Stimulated activated CD8-positive, alpha-beta memory T cell treated with anti-CD3 and anti-CD28 coated beads, Interleukin-2, amount 100 ng/mL, for 48 hours (primary cell): ENCODE measurements at regions not wholly inside any gene's neighbourhood (a gene's known extent, or its start where the extent isn't known, plus 50 kb on each side); places are given as distances from the start of the nearest gene placed in this dataset.

ENCODE experiments used
- DNase-seq, 2 donors: peaks; one replicate each; pipeline ENCODE4 v3.0.0-alpha.2; 2020; ENCODE audit warnings: low read depth in 2 of 2

DNA sequence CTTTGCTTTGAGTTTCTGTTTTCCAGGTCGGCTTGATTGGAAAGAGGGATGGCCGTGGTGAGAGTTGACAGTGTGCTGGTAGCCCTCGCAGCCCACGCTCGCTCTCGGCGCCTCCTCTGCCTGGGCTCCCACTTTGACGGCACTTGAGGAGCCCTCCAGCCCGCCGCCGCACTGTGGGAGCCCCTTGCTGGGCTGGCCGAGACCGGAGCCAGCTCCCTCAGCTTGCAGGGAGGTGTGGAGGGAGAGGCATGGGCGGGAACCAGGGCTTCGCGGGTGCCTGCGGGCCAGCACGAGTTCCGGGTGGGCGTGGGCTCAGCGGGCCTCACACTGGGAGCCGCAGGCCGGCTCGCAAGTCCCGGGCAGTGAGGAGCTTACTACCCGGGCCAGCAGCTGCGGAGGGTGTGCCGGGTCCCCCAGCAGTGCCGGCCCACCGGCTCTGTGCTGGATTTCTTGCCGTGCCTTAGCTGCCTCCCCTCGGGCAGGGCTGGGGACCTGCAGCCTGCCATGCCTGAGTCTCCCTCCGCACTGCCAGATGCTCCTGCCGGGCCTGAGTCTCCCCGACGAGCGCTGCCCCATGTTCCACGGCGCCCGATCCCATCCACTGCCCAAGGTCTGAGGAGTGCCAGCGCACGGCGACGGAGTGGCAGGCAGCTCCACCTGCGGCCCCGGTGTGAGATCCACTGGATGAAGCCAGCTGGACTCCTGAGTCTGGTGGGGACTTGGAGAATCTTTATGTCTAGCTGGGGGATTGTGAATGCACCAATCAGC, 166.4 kb upstream of the FAT1 start:
- DNase-seq, result no peak

DNA sequence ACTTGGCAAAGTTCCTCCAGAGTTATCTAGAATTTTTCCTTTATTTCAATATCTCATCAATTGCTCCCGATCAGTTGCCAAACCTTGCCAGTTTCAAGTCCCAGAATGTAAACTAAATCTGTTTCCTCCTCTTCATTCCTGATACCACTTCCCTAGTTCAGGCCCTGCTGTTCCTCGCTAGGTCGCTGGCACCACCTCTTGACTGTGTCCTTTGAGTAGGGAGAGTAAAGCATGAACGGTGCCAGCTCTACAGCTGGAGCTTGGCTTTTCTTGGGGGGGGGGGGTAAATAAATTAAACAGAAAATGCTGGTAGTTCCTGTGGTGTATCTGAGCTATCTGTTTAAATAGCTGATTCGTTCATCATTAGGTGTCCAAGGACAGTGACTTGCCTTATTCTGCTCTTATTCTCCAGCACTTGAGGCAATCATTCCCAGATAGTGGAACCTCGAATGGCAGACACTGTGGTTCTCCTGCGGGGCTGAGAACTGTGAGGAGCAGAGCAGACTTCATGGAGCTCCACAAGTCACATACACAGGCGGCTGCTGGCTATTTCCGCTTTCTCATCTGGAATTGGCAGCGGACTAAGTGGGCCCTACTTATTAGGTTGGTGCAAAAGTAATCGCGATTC, 168.3 kb upstream of the FAT1 start:
- no peak for DNase-seq

GRCh38 chr4:186898367-186898766, 174.7 kb upstream of the FAT1 start:
- DNase-seq, result no peak

GRCh38 chr4:186900232-186900900, 176.7 kb upstream of the FAT1 start:
- DNase-seq, result no peak

- DNase-seq, result no peak
Observed at GRCh38 chr4:186900984-186901383, 177.3 kb upstream of the FAT1 start.

DNA sequence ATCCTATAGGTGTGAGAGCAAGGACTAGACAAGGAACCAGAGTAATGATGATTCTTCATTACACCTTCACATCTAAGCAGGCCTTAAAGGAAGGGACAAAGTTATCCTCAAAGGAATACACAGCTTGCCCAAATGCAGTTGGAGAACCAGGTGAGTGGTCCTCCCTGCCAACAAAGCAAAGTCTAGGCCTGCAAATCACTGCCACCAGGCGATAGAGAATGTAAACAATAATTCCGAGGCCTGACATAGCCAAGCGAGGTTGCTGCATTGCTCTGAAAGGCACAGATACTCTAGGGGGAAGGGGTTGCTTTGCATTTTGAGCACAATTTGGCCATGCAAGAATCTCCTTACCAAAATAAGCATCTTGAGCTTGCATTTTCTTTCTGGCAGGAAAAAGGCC, 178.2 kb upstream of the FAT1 start:
- no peak for DNase-seq

GRCh38 chr4:186902361-186902760, 178.7 kb upstream of the FAT1 start:
- DNase-seq, result no peak

DNA sequence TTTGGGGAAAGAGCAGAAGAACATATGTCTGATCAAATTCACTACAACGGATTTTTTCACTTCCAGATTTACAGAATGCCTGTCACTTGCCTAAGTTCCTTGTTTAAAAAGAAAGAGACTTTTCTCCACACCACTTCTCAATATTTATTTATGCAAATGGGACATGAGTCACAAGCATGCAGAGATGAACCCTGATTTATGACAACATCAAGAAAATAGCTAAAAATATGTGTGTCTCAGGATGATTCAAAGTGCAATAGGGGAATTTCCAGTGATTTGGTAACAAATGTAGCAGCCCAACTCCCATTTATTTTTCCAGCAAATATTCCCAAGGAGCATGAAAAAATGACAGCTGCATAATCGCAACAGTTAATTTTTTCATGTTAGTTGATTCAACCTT, 180.4 kb upstream of the FAT1 start:
- no peak for DNase-seq

DNA sequence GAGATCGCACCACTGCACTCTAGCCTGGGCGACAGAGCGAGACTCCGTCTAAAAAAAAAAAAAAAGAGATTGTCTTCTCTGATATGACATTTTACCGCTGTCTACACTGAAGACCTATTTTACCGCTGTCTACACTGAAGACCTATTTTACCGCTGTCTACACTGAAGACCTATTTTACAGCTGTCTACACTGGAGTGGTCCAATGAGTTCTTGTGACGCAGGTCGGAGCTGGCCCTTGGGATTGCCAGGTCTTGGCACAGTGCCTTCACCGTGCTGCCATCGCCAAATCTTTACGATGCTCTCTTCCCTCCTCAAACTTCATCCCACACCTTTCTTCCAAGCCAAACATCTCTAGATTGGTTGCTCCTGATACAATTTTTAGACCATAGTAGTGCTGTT, 183.1 kb upstream of the FAT1 start:
- no peak for DNase-seq

DNA sequence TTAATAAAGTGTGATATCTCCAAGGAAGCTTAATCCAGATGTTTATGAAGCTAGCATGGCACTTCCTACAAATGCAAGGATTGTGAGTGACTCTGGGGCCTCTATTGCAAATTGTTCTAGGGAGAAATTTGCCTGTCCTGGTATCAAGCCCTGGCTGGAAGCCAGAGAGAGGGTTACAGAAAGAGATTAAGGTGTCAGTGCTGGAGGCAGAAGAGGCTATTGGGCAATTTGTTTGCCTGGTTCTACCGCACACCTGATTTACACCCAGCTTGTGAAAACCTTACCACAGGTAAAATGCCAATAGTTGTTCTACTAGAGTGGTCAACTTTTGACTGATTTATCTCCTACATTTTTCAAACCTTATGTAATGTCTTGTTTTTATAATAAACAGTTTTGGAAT, 186.7 kb upstream of the FAT1 start:
- DNase-seq, result no peak

DNA sequence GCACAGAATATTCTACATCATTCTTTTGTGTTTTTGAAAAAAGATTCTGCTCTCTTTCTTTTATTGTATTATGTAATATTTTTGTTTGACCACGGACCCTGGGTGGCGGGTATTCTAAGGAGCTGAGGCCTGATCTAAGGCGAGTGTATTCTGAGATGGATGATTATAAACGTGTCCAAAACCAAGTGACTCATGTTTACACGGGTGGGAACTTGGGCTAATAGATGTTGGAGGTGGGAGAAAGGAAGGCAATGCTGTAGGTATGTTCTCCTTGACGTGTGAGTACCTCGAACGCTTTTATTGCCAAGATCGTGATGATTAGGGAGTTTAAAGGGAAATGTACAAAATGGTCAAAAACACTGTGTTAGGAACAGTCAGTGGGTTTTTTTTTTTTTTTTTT, 188.9 kb upstream of the FAT1 start:
- no peak for DNase-seq

DNA sequence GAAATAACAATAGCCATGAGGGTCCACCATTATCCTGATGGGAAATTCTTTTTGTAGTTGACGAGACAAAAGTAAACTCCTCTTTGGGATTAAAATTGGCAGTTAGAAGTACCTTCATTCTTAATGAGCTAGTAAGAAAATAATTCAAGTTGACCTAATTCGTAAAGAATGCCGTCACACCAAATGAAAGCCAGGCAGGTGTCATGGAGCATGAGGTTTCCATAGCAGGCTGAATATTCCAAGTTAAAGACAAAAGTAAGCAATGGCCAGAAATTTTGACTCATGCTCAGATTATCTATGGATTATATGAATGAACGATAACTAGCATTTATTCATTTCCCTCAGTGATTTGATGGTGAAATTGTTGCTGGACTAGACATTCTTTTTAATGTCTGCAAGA, 192.2 kb upstream of the FAT1 start:
- no peak for DNase-seq

- no peak for DNase-seq
Observed at GRCh38 chr4:186917136-186917535, 193.5 kb upstream of the FAT1 start.

- no peak for DNase-seq
Observed at GRCh38 chr4:186918466-186918865, 194.8 kb upstream of the FAT1 start.

GRCh38 chr4:186919340-186919739, 195.7 kb upstream of the FAT1 start:
- DNase-seq, result no peak

DNA sequence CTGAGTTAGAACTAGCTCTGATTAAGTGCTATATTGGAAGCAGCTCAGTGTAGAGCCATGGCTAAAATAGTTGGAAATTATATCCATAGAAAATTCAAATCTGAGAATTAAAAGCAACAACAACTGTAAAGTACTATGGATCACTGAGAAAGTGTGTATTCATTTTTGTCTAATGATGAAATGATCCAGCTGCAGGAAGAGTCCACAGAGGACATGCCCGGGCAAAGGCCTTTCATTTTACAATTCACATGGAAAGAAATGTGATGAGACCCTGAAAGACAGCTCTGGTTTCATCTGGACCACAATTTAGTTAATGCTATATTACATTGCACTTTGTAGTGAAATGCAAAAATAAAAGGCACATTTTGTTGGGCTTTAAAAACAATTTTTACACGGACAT, 196.8 kb upstream of the FAT1 start:
- DNase-seq, result no peak

DNA sequence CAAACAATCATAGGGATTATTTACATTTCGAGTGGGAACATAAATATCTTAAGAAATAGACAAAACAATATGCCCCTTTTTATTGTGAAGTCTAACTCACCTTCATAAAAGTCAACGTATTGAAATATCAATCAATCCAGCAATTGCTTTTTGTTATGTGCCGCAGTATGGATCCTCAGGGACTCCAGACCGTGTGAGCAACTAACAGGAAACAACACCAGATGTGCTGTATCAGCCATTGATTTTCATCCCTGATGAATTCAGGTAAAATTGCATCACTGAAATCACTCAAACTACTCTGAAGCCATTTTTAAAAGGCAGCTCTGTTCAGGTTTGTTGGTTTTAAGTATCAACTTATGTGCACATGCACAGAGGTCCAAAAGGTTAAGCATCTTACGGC, 197.3 kb upstream of the FAT1 start:
- no peak for DNase-seq

DNA sequence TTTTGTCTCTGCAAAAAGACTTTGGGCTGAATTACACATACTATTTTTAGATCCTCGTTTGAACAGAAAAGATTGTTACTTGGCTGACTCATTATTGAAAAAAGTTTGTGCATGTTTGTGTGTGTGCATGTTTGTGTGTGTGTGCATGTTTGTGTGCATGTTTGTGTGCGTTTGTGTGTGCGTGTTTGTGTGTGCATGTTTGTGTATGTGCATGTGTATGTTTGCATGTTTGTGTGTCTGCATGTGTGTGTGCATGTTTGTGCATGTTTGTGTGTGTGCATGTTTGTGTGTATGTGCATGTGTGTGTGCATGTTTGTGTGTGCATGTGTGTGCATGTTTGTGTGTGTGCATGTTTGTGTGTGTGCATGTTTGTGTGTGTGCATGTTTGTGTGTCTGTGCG, 201.1 kb upstream of the FAT1 start:
- no peak for DNase-seq

DNA sequence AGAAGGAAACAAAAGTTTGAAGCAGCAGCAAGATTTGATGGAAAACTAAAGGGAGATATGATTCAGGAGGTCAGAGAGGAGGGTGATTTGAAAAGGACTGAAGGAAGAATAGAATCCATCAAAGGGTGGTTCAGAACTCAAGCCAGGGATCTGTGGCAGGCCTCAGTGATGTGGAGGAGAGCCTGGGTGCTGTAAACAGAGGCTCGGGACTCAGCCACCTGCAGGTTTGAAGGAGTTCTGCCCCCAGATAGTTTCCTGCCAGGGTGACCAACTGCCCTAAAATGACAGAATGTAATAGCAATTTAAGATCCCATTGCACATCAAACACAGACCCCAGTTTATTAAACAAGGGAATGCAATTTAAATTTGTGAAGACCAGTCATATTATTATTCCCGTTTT, 204.0 kb upstream of the FAT1 start:
- no peak for DNase-seq

DNA sequence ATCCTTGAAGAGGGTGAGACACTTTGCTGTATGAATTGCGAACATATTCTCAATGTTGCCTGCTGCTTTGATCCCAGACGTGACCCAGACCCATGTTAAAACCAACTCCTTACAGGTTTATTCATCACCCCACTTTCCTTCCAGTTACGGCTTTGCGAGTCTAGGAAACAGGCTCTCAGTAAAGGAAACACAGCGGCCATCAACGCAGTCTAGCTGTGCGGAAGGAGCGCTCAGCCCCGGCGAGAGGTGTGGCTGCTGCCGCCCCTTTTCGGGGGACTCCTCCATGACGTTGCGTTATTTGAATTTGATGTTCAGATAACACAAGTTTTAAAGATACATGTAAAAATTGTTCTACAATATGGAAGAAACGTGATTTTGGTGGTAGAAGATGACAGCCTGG, 206.4 kb upstream of the FAT1 start:
- DNase-seq, result no peak

DNA sequence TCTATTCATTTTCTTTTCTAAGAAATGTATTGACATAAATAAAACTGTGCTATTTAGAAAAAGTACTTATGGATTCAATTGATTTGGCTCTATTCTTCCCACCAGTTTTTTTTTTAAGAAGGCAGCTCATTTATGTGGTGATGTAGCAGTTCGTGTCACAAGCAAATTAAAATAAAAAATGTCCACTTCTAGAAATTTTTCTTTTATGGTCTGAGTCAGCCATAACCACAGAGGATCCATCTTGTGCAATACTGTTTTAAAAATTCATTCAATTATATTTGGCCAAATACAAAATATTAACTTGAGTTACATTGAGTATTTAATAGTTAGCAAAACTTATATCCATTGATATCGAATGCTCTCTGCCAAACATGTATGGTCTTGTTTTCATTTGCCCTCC, 207.9 kb upstream of the FAT1 start:
- DNase-seq, result no peak

DNA sequence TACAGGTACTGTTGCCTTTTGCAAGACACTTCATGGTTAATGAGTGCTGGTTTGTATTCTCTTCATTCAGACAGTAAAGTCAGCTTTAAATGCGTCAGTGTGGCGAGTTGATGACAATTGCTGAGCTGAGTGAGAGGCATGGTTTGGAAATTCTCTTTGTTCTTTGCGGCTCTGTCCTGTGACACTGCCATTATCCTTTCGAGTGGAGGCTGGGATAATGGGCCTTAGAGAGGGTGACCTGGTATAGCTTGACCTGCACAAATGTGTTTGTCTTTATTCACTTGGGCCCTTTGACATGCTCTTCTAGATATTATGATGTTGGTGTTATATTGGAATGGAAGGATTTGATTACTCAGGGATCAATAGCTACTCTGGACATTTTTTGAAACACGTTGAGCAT, 208.5 kb upstream of the FAT1 start:
- DNase-seq, result no peak

- DNase-seq, result no peak
Observed at GRCh38 chr4:186932631-186933187, 209.1 kb upstream of the FAT1 start.
